ENCODE measurements at regions not wholly inside any gene's neighbourhood (a gene's known extent, or its start where the extent isn't known, plus 50 kb on each side); places are given as distances from the start of the nearest gene placed in this dataset.
"Not testable (repeated sequence)": the region's sequence is repeated elsewhere in the genome, so short reads cannot be mapped to it uniquely, and the experiment has no call there.

GRCh38 chr1:146281522-146281921, 52.7 kb upstream of the NOTCH2NLA start:
- not testable (repeated sequence) for DNase-seq (ENCODE audit: low spot score)

- DNase-seq (ENCODE audit: low spot score): not testable (repeated sequence)
These were observed 49.9 kb upstream of the NOTCH2NLA start for GRCh38 chr1:146278758-146279157.

All from globus pallidus (tissue), 1 donor.